SH-SY5Y (cell line): ENCODE measurements at regions not wholly inside any gene's neighbourhood (a gene's known extent, or its start where the extent isn't known, plus 50 kb on each side); places are given as distances from the start of the nearest gene placed in this dataset.

ENCODE experiments used
- GATA2 ChIP-seq: IDR thresholded peaks from 2 replicates; pipeline ENCODE4 v1.6.1; 2011; ENCODE audit warnings: mild to moderate bottlenecking, low read depth, low read length
- GATA3 ChIP-seq: IDR thresholded peaks from 2 replicates; pipeline ENCODE4 v1.6.1; 2011; ENCODE audit warnings: low read depth, mild to moderate bottlenecking, low read length, moderate library complexity

- TF ChIP-seq GATA3 (no peak), GATA2 (no peak)
These were observed 332.9 kb downstream of the PCNX1 start for GRCh38 chr14:71240171-71240570.
